Breast epithelium (tissue), 3 donors: ENCODE measurements at regions not wholly inside any gene's neighbourhood (a gene's known extent, or its start where the extent isn't known, plus 50 kb on each side); places are given as distances from the start of the nearest gene placed in this dataset.

Source experiments
- CTCF ChIP-seq, 3 donors: fragments of 450-650 bp; IDR thresholded peaks; one replicate each; pipeline ENCODE4 v1.5.1; 2016 to 2017; ENCODE audit warnings: antibody characterized with exemption in 3 of 3, mild to moderate bottlenecking in 3 of 3, moderate library complexity in 3 of 3
- POLR2A ChIP-seq: fragments of 450-650 bp; IDR thresholded peaks from one replicate; pipeline ENCODE4 v1.6.1; 2016; ENCODE audit warnings: antibody characterized with exemption, mild to moderate bottlenecking, moderate library complexity
- POLR2AphosphoS5 ChIP-seq, 3 donors: sonication (generic); formaldehyde crosslinking; IDR thresholded peaks; one replicate each; pipeline ENCODE4 v1.6.1; 2017; ENCODE audit warnings: antibody characterized with exemption in 3 of 3

- no peak for TF ChIP-seq POLR2A
- no peak for TF ChIP-seq CTCF (IDR thresholded peaks at IDR 0.05)
- TF ChIP-seq POLR2AphosphoS5 (IDR thresholded peaks at IDR 0.05) = no peak
Measured at GRCh38 chr9:118283488-118283887, 579.3 kb downstream of the TLR4 start.
